ENCODE measurements at regions not wholly inside any gene's neighbourhood (a gene's known extent, or its start where the extent isn't known, plus 50 kb on each side); places are given as distances from the start of the nearest gene placed in this dataset.

DNA sequence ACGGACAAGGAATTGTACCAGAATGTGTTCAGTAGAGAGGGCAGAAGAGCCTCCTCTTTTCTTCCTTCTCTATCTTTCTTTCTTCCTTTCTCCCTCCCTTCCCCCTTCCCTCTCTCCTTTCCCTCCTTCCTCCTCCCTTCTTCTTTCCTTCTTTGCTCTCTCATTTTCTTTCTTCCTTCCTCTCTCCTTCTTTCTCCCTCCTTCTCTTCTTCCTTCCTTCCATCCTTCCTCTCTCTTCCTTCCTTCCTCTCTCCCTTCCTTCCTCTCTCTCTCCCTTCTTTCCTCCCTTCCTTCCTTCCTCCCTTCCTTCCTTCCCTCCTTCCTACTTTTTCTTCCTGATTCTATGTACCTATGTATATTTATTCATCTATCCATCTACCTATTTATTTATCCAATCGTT is 59.7 kb upstream of the SDK2 start:
- ATAC-seq = no peak
- DNase-seq (ENCODE audit: low spot score) = no peak
- no peak overlapping the region for H3K9ac ChIP-seq (ENCODE audit: insufficient read depth, low read depth, low read length)
- no peak overlapping the region for H3K27ac ChIP-seq (ENCODE audit: extremely low read length, insufficient read depth, low read length)
- H3K79me2 ChIP-seq (ENCODE audit: insufficient read depth, low read length) = no peaks in the 10 kb centered on the region
- no peak overlapping the region for H3K4me2 ChIP-seq (ENCODE audit: low read depth, low read length)
- H3K9me3 ChIP-seq (ENCODE audit: low read length) = no peaks in the 10 kb centered on the region
- BruUV-seq (replicated peaks) = no TSS peak
- intact Hi-C loops (cut with micrococcal nuclease; ENCODE audit: unreplicated experiment) (no loop called here), in situ Hi-C loops (cut with HindIII; ENCODE audit: extremely low pct_ligation_motif_present, low pct_unique_long_range_greater_than_20kb) (no loop called here)
- no peaks in the 10 kb centered on the region for H3K36me3 ChIP-seq (replicated peaks in 1 of 2; ENCODE audit: control insufficient read depth in 1 of 2, insufficient read depth in 2 of 2, low read length in 2 of 2)
- no peak overlapping the region for H2AFZ ChIP-seq (ENCODE audit: low read length)
- no peak for FAIRE-seq
- H3K4me3 ChIP-seq (replicated peaks in 1 of 3; ENCODE audit: insufficient read depth in 1 of 3, low read depth in 2 of 3, low read length in 3 of 3) = no peak overlapping the region
- 32% methylated on average over 2 of the region's 2 CpGs for WGBS (ENCODE audit: low lambda C conversion rate)
- H3K4me1 ChIP-seq (ENCODE audit: insufficient read depth, low read length) = no peaks in the 10 kb centered on the region
- no peaks in the 10 kb centered on the region for H4K20me1 ChIP-seq (ENCODE audit: insufficient read depth, low read length)
- peaks cover 0 to 3% of the 10 kb centered on the region in 2 experiments; a peak in 2 of 5 replicates for H3K27me3 ChIP-seq (ENCODE audit: control insufficient read depth in 1 of 2, insufficient read depth in 2 of 2, low read length in 2 of 2)
- POLR2A ChIA-PET = no interaction called here
- no peak for TF ChIP-seq KDM1A (CRISPR knock-in tag; IDR thresholded peaks at IDR 0.05)
- TF ChIP-seq, protein P1, sequence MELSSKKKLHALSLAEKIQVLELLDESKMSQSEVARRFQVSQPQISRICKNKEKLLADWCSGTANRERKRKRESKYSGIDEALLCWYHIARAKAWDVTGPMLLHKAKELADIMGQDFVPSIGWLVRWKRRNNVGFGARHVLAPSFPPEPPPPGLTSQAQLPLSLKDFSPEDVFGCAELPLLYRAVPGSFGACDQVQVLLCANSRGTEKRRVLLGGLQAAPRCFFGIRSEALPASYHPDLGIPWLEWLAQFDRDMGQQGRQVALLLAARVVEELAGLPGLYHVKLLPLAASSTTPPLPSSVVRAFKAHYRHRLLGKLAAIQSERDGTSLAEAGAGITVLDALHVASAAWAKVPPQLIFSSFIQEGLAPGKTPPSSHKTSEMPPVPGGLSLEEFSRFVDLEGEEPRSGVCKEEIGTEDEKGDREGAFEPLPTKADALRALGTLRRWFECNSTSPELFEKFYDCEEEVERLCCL (CRISPR knock-in tag; IDR thresholded peaks at IDR 0.05; ENCODE audit: borderline replicate concordance) = no peak
- TF ChIP-seq POLR2A (IDR thresholded peaks at IDR 0.05; ENCODE audit: insufficient read depth in 1 of 2, low read depth in 2 of 2, low read length in 2 of 2) = no peak
- TF ChIP-seq ZNF234 (CRISPR knock-in tag; conservative IDR thresholded peaks at IDR 0.05) = no peak
- TF ChIP-seq RFXAP (CRISPR knock-in tag; IDR thresholded peaks at IDR 0.05; ENCODE audit: borderline replicate concordance) = no peak
- TF ChIP-seq ATM (IDR thresholded peaks at IDR 0.05; ENCODE audit: borderline replicate concordance) = 0 out of 2 replicates have a peak, but pooled peaks have one; percentile 39
- TF ChIP-seq ZMYM2 (CRISPR knock-in tag; IDR thresholded peaks at IDR 0.05) = no peak
- TF ChIP-seq PCBP2 (optimal IDR thresholded peaks at IDR 0.05; ENCODE audit: low read depth, low read length, poor library complexity, severe bottlenecking) = peak; percentile 62
- no peak for TF ChIP-seq SNAI1 (CRISPR knock-in tag; IDR thresholded peaks at IDR 0.05; ENCODE audit: borderline replicate concordance)
- no peak for TF ChIP-seq SAP130 (CRISPR knock-in tag; IDR thresholded peaks at IDR 0.05; ENCODE audit: low read depth)
- TF ChIP-seq, protein P2, sequence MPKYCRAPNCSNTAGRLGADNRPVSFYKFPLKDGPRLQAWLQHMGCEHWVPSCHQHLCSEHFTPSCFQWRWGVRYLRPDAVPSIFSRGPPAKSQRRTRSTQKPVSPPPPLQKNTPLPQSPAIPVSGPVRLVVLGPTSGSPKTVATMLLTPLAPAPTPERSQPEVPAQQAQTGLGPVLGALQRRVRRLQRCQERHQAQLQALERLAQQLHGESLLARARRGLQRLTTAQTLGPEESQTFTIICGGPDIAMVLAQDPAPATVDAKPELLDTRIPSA (CRISPR knock-in tag; IDR thresholded peaks at IDR 0.05; ENCODE audit: borderline replicate concordance) = no peak
- TF ChIP-seq FOXP1 (IDR thresholded peaks at IDR 0.05) = 0 out of 2 replicates have a peak, but pooled peaks have one; percentile 36
- no peak for TF ChIP-seq FOXP1 (CRISPR knock-in tag; IDR thresholded peaks at IDR 0.05)
- no peak for TF ChIP-seq ZNF558 (CRISPR knock-in tag; IDR thresholded peaks at IDR 0.05; ENCODE audit: borderline replicate concordance)
- TF ChIP-seq ZNF790 (CRISPR knock-in tag; IDR thresholded peaks at IDR 0.05; ENCODE audit: borderline replicate concordance) = no peak
- 0 out of 2 replicates have a peak, but pooled peaks have one; percentile 55 for TF ChIP-seq IKZF1 (IDR thresholded peaks at IDR 0.05)
- no peak for TF ChIP-seq RCOR2 (CRISPR knock-in tag; IDR thresholded peaks at IDR 0.05)
- TF ChIP-seq PLRG1 (conservative IDR thresholded peaks at IDR 0.05) = 0 out of 2 replicates have a peak, but pooled peaks have one; percentile 71
- TF ChIP-seq, protein P3, sequence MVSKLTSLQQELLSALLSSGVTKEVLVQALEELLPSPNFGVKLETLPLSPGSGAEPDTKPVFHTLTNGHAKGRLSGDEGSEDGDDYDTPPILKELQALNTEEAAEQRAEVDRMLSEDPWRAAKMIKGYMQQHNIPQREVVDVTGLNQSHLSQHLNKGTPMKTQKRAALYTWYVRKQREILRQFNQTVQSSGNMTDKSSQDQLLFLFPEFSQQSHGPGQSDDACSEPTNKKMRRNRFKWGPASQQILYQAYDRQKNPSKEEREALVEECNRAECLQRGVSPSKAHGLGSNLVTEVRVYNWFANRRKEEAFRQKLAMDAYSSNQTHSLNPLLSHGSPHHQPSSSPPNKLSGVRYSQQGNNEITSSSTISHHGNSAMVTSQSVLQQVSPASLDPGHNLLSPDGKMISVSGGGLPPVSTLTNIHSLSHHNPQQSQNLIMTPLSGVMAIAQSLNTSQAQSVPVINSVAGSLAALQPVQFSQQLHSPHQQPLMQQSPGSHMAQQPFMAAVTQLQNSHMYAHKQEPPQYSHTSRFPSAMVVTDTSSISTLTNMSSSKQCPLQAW (CRISPR knock-in tag; IDR thresholded peaks at IDR 0.05) = no peak
- no peak for TF ChIP-seq KAT7 (CRISPR knock-in tag; IDR thresholded peaks at IDR 0.05; ENCODE audit: borderline replicate concordance)
- TF ChIP-seq CAMTA2 (CRISPR knock-in tag; IDR thresholded peaks at IDR 0.05; ENCODE audit: borderline replicate concordance) = no peak
- TF ChIP-seq MXI1 (IDR thresholded peaks at IDR 0.05; ENCODE audit: borderline replicate concordance, low read depth, low read length) = no peak
- no peak for TF ChIP-seq CHCHD3 (CRISPR knock-in tag; IDR thresholded peaks at IDR 0.05)
- CTCF ChIA-PET (ENCODE audit: low intra/inter-chr PET ratio, low total read pairs) = no interaction called here

All from HepG2 (cell line).